ENCODE measurements at regions not wholly inside any gene's neighbourhood (a gene's known extent, or its start where the extent isn't known, plus 50 kb on each side); places are given as distances from the start of the nearest gene placed in this dataset.

DNA sequence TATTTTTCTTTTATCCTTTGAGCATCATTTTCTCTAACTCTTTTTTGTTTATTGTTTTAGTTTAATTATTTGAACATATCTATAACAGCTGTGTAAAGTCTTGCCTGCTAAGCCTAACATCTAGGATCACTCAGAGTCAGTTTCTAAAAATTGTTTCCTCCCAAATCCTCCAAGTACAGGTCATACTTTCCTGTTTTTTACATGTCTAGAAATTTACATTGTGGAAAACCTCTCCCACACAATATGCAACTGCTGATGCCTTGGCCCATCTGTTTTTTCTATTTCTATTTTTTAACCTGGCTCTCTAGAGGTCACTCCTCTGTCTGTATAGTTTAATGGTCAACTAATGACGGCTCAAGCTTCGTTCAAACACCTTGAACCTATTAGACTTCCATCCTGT, 261.0 kb downstream of the HRH4 start:
- TF ChIP-seq SIN3A (IDR thresholded peaks at IDR 0.05; ENCODE audit: borderline replicate concordance, insufficient read depth, low read length) (no peak), TAF1 (IDR thresholded peaks at IDR 0.05; ENCODE audit: borderline replicate concordance, insufficient read depth, low read length) (no peak), FOXP2 (optimal IDR thresholded peaks at IDR 0.05; ENCODE audit: borderline replicate concordance, extremely low read depth, extremely low read length, insufficient read depth) (no peak), POLR2AphosphoS5 (IDR thresholded peaks at IDR 0.05; ENCODE audit: low read depth, low read length) (no peak)
- TF ChIP-seq, protein P1, sequence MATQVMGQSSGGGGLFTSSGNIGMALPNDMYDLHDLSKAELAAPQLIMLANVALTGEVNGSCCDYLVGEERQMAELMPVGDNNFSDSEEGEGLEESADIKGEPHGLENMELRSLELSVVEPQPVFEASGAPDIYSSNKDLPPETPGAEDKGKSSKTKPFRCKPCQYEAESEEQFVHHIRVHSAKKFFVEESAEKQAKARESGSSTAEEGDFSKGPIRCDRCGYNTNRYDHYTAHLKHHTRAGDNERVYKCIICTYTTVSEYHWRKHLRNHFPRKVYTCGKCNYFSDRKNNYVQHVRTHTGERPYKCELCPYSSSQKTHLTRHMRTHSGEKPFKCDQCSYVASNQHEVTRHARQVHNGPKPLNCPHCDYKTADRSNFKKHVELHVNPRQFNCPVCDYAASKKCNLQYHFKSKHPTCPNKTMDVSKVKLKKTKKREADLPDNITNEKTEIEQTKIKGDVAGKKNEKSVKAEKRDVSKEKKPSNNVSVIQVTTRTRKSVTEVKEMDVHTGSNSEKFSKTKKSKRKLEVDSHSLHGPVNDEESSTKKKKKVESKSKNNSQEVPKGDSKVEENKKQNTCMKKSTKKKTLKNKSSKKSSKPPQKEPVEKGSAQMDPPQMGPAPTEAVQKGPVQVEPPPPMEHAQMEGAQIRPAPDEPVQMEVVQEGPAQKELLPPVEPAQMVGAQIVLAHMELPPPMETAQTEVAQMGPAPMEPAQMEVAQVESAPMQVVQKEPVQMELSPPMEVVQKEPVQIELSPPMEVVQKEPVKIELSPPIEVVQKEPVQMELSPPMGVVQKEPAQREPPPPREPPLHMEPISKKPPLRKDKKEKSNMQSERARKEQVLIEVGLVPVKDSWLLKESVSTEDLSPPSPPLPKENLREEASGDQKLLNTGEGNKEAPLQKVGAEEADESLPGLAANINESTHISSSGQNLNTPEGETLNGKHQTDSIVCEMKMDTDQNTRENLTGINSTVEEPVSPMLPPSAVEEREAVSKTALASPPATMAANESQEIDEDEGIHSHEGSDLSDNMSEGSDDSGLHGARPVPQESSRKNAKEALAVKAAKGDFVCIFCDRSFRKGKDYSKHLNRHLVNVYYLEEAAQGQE (IDR thresholded peaks at IDR 0.05; ENCODE audit: insufficient read depth in 1 of 2, low read depth in 2 of 2, low read length in 2 of 2) = no peak

GRCh38 chr18:24725644-24726415, 265.4 kb downstream of the HRH4 start:
- TF ChIP-seq FOXP2 (optimal IDR thresholded peaks at IDR 0.05; ENCODE audit: borderline replicate concordance, extremely low read depth, extremely low read length, insufficient read depth) = no peak
- TF ChIP-seq SIN3A (IDR thresholded peaks at IDR 0.05; ENCODE audit: borderline replicate concordance, insufficient read depth, low read length) = no peak
- TF ChIP-seq, protein P1 (IDR thresholded peaks at IDR 0.05; ENCODE audit: insufficient read depth in 1 of 2, low read depth in 2 of 2, low read length in 2 of 2) = no peak
- no peak for TF ChIP-seq POLR2AphosphoS5 (IDR thresholded peaks at IDR 0.05; ENCODE audit: low read depth, low read length)
- no peak for TF ChIP-seq TAF1 (IDR thresholded peaks at IDR 0.05; ENCODE audit: borderline replicate concordance, insufficient read depth, low read length)

DNA sequence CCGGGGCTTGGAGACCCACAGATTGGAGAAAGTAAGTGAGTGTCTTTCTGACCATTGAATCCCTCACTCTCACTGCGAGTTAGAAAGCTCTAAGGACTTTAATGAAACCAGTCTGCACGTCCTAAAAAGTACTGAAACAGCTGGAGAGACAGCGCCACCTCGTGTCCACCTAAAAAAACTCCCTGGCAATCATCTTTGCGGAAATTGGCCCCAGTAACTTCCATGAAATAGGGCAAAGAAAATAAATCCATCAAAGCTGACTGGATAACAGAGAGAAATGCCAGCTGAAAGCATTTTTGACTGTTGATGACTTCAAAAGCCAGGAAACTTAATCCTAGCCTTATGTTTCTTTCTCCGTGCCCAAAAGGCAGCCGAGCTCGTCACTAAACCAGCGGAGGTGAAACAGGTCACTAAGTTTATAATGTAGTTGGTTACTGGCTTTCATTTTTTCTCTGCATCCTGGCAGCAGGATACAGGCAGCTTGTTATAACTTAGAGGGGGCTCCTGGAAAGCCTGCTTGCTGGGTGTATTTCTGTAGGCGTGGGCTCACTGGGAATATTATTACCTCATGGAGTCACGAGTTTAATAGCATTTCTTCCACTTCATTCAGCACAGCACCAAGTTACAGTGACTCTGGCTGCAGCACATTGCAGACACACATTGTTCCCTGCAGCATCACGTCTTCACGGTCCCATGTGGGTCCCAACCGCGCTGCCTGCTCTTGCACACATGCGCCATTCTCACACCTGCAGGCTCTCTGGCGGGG, 266.5 kb downstream of the HRH4 start:
- TF ChIP-seq, protein P1 (IDR thresholded peaks at IDR 0.05; ENCODE audit: insufficient read depth in 1 of 2, low read depth in 2 of 2, low read length in 2 of 2) = no peak
- TF ChIP-seq SIN3A (IDR thresholded peaks at IDR 0.05; ENCODE audit: borderline replicate concordance, insufficient read depth, low read length) (no peak), POLR2AphosphoS5 (IDR thresholded peaks at IDR 0.05; ENCODE audit: low read depth, low read length) (no peak), TAF1 (IDR thresholded peaks at IDR 0.05; ENCODE audit: borderline replicate concordance, insufficient read depth, low read length) (no peak)

DNA sequence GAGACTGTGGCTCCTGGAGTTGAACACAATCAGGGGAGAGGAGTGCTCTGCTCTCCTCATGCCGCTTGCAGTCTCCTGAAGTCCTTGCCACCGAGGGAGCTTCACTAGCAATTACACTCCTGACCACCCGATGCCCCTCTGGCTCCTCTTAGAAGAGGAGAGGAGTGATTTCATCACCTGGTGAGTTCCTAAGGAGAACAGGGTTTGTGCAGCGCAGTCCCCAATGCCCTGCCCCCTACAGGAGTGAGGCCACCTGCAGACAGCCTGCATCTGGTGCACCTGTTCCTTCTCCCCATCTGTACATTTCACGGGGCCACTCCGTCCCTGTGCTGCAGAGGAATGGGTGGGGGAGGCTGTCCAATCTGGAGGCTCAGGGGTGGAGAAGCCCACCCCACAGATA, 267.2 kb downstream of the HRH4 start:
- TF ChIP-seq TAF1 (IDR thresholded peaks at IDR 0.05; ENCODE audit: borderline replicate concordance, insufficient read depth, low read length) (no peak), POLR2AphosphoS5 (IDR thresholded peaks at IDR 0.05; ENCODE audit: low read depth, low read length) (no peak), FOXP2 (optimal IDR thresholded peaks at IDR 0.05; ENCODE audit: borderline replicate concordance, extremely low read depth, extremely low read length, insufficient read depth) (no peak), SIN3A (IDR thresholded peaks at IDR 0.05; ENCODE audit: borderline replicate concordance, insufficient read depth, low read length) (no peak)
- TF ChIP-seq, protein P1 (IDR thresholded peaks at IDR 0.05; ENCODE audit: insufficient read depth in 1 of 2, low read depth in 2 of 2, low read length in 2 of 2) = no peak
